K562 (cell line): ENCODE measurements at regions not wholly inside any gene's neighbourhood (a gene's known extent, or its start where the extent isn't known, plus 50 kb on each side); places are given as distances from the start of the nearest gene placed in this dataset.

Source experiments
- ATAC-seq: fragments of 200-7000 bp; cut with Tn5 transposase; 3 replicates; pipeline ENCODE4 v1.9.1; 2020; ENCODE audit warnings: moderate library complexity
- BruUV-seq: library from RNA; stranded (reverse); fragments of 400-500 nt; replicated peaks from 2 replicates; lab custom pipeline; 2021; lab: Mats Ljungman, UMichigan
- CTCF ChIA-PET: fragments of 300-600 bp; formaldehyde crosslinking; extraction: SDS; loops from one replicate; lab custom pipeline; 2021; ENCODE audit warnings: low intra/inter-chr PET ratio; lab: Yijun Ruan, JAX
- POLR2A ChIA-PET: fragments of 300-600, 350-650 bp; sonication (Branson Sonifier 250); formaldehyde crosslinking; extraction: SDS; loops from one replicate; lab custom pipeline; 2021; ENCODE audit warnings: antibody characterized with exemption, inconsistent platforms; lab: Yijun Ruan, JAX
- DNase-seq, 4 experiments: peaks; one replicate each; pipeline versions ENCODE4 v3.0.0 to v3.0.0-alpha.2; 2011 to 2018; ENCODE audit warnings: low spot score in 3 of 4, mixed read lengths in 3 of 4; ENCODE audit errors: extremely low read depth in 1 of 4
- FAIRE-seq: peaks from 2 replicates; lab custom pipeline; 2011; peaks lifted over from hg19 to GRCh38; lab: Jason Lieb, UNC
- H2AFZ ChIP-seq: 2 replicates; pipeline ENCODE4 v1.6.0; 2011; ENCODE audit warnings: low read depth, low read length, control low read depth, inconsistent platforms
- H3K27ac ChIP-seq: fragments of 200-600 bp; 3 replicates; pipeline ENCODE4 v1.8.0; 2011; ENCODE audit warnings: low read depth, mild to moderate bottlenecking, control low read depth, inconsistent platforms, low read length, moderate library complexity, mixed read lengths; ENCODE audit errors: extremely low read depth
- H3K27me3 ChIP-seq, 2 experiments: fragments of 300-600 bp in 1 of 2; 2 replicates in 1 of 2; 3 replicates in 1 of 2; pipeline versions ENCODE4 v1.6.0 to v1.8.0; 2011; ENCODE audit warnings: inconsistent platforms in 2 of 2, low read length in 2 of 2, mild to moderate bottlenecking in 1 of 2, mixed read lengths in 1 of 2, moderate library complexity in 1 of 2; ENCODE audit not compliant: control insufficient read depth in 2 of 2, insufficient read depth in 2 of 2
- H3K36me3 ChIP-seq: fragments of 300-600 bp; 3 replicates; pipeline ENCODE4 v1.8.0; 2011; ENCODE audit warnings: mild to moderate bottlenecking, low read length, inconsistent platforms; ENCODE audit not compliant: control insufficient read depth, insufficient read depth
- H3K4me1 ChIP-seq, 2 experiments: fragments of 200-600 bp in 1 of 2; replicated peaks in 1 of 2; 2 replicates in 1 of 2; 3 replicates in 1 of 2; pipeline versions ENCODE4 v1.5.1 to v1.8.0; 2011; ENCODE audit warnings: inconsistent platforms in 2 of 2, low read length in 2 of 2, mild to moderate bottlenecking in 1 of 2, mixed read lengths in 1 of 2, moderate library complexity in 1 of 2; ENCODE audit not compliant: control insufficient read depth in 2 of 2, insufficient read depth in 2 of 2
- H3K4me2 ChIP-seq: 2 replicates; pipeline ENCODE4 v1.6.1; 2011; ENCODE audit warnings: low read length, control low read depth, inconsistent platforms, mixed read lengths; ENCODE audit not compliant: insufficient read depth
- H3K4me3 ChIP-seq: fragments of 200-600 bp; sonication (generic), shearing (Covaris generic); 2 replicates; pipeline ENCODE4 v1.5.1; 2016; ENCODE audit warnings: control low read depth, inconsistent platforms
- H3K79me2 ChIP-seq: fragments of 200-600 bp; 3 replicates; pipeline ENCODE4 v1.8.0; 2011; ENCODE audit warnings: low read length, inconsistent platforms; ENCODE audit not compliant: control insufficient read depth, insufficient read depth
- H3K9ac ChIP-seq, 2 experiments: 2 replicates each; pipeline versions ENCODE4 v1.6.0 to v1.6.1; 2011; ENCODE audit warnings: low read depth in 2 of 2, low read length in 2 of 2, control low read depth in 1 of 2, inconsistent platforms in 1 of 2, mild to moderate bottlenecking in 1 of 2, mixed read lengths in 1 of 2; ENCODE audit not compliant: insufficient read depth in 1 of 2
- H3K9me1 ChIP-seq: one replicate; pipeline ENCODE4 v1.6.0; 2011; ENCODE audit warnings: inconsistent platforms, mild to moderate bottlenecking, low read length, moderate library complexity; ENCODE audit not compliant: control insufficient read depth, insufficient read depth
- H3K9me3 ChIP-seq: replicated peaks from 2 replicates; pipeline ENCODE4 v1.5.1; 2011; ENCODE audit warnings: low read depth, low read length, inconsistent platforms; ENCODE audit not compliant: control insufficient read depth, insufficient read depth
- H4K20me1 ChIP-seq: replicated peaks from 2 replicates; pipeline ENCODE4 v1.6.1; 2011; ENCODE audit warnings: low read length, inconsistent platforms, mixed read lengths; ENCODE audit not compliant: control insufficient read depth, insufficient read depth
- CEBPB ChIP-seq: fragments of 450-650 bp; IDR thresholded peaks from 2 replicates; pipeline ENCODE4 v1.6.1; 2016; ENCODE audit warnings: missing genetic modification characterization, missing compliant biosample characterization
- CHD1 ChIP-seq: fragments of 200-600 bp; sonication (generic); IDR thresholded peaks from one replicate; pipeline ENCODE4 v1.6.1; 2012; ENCODE audit warnings: mild to moderate bottlenecking, moderate library complexity, low read length, inconsistent platforms
- FUS ChIP-seq: fragments of 200-400 bp; formaldehyde crosslinking; optimal IDR thresholded peaks from 2 replicates; pipeline ENCODE3; 2017; ENCODE audit warnings: low read depth, low read length
- MIER1 ChIP-seq: fragments of 450-650 bp; IDR thresholded peaks from 2 replicates; pipeline ENCODE4 v1.6.1; 2016; ENCODE audit warnings: antibody characterized with exemption, mild to moderate bottlenecking, low read depth
- MXI1 ChIP-seq: IDR thresholded peaks from 2 replicates; pipeline ENCODE4 v1.6.1; 2011; ENCODE audit warnings: low read depth, mild to moderate bottlenecking, improper control_type of control experiment, low read length
- NFATC3 ChIP-seq: fragments of 450-650 bp; IDR thresholded peaks from 2 replicates; pipeline ENCODE4 v1.6.1; 2017; ENCODE audit warnings: mild to moderate bottlenecking
- TAL1 ChIP-seq: fragments of 450-650 bp; IDR thresholded peaks from 2 replicates; pipeline ENCODE4 v1.6.1; 2016; ENCODE audit warnings: mild to moderate bottlenecking
- TARDBP ChIP-seq: fragments of 450-650 bp; IDR thresholded peaks from 2 replicates; pipeline ENCODE4 v1.6.1; 2016
- ZEB2 ChIP-seq: fragments of 450-650 bp; IDR thresholded peaks from 2 replicates; pipeline ENCODE4 v1.6.1; 2016
- ZKSCAN3 ChIP-seq: fragments of 250-450 bp; sonication (Bioruptor Pico); IDR thresholded peaks from 2 replicates; pipeline ENCODE4 v1.4.0; 2020
- ZNF263 ChIP-seq: sonication (generic); formaldehyde crosslinking; IDR thresholded peaks from 2 replicates; pipeline ENCODE4 v1.8.0; 2022; ENCODE audit warnings: mild to moderate bottlenecking, missing genetic modification reagents, borderline replicate concordance
- ZNF507 ChIP-seq: conservative IDR thresholded peaks from 2 replicates; pipeline ENCODE4 v1.6.1; 2017; ENCODE audit warnings: missing genetic modification characterization, missing compliant biosample characterization
- ZNF785 ChIP-seq: fragments of 250-450 bp; sonication (Bioruptor Pico); IDR thresholded peaks from 2 replicates; pipeline ENCODE4 v1.4.0; 2020; ENCODE audit warnings: mild to moderate bottlenecking
- ZZZ3 ChIP-seq: fragments of 450-650 bp; IDR thresholded peaks from 2 replicates; pipeline ENCODE4 v1.6.1; 2016; ENCODE audit warnings: antibody characterized with exemption, mild to moderate bottlenecking, moderate library complexity
- WGBS: fragments of 100-300 bp; shearing (Covaris generic); methylation state at CpG from one replicate; pipeline ENCODE4 v1.1.6; 2016; ENCODE audit warnings: low coverage, mixed read lengths; ENCODE audit not compliant: insufficient coverage; ENCODE audit errors: missing lambda C conversion rate; 5-methylcytosine and 5-hydroxymethylcytosine counted together
- in situ Hi-C: fragments of 300-500 bp; cut with MboI; formaldehyde crosslinking; loops from 4 replicates; pipeline ENCODE4 v1.15.0; 2018; ENCODE audit warnings: inconsistent platforms, mixed read lengths
- intact Hi-C: fragments of 100-400 bp; cut with micrococcal nuclease; formaldehyde crosslinking; loops from 2 replicates; pipeline ENCODE4 v1.14.2; 2022
- TF ChIP-seq, protein P1 (sequence below): fragments of 250-450 bp; sonication (Bioruptor Pico); IDR thresholded peaks from 2 replicates; pipeline ENCODE4 v1.8.0; 2022; ENCODE audit warnings: inconsistent platforms
- TF ChIP-seq, protein P2 (sequence below): sonication (generic); formaldehyde crosslinking; IDR thresholded peaks from 2 replicates; pipeline ENCODE4 v1.8.0; 2022; ENCODE audit warnings: missing genetic modification reagents, mild to moderate bottlenecking, moderate library complexity, borderline replicate concordance
- TF ChIP-seq, protein P3 (sequence below): fragments of 200-800 bp; sonication (Bioruptor generic); IDR thresholded peaks from 2 replicates; pipeline ENCODE4 v1.6.1; 2016; ENCODE audit warnings: missing genetic modification characterization, missing compliant biosample characterization
- TF ChIP-seq, protein P4 (sequence below): fragments of 250-450 bp; sonication (Bioruptor Pico); IDR thresholded peaks from 2 replicates; pipeline ENCODE4 v1.8.0; 2021; ENCODE audit warnings: mild to moderate bottlenecking, moderate library complexity

DNA sequence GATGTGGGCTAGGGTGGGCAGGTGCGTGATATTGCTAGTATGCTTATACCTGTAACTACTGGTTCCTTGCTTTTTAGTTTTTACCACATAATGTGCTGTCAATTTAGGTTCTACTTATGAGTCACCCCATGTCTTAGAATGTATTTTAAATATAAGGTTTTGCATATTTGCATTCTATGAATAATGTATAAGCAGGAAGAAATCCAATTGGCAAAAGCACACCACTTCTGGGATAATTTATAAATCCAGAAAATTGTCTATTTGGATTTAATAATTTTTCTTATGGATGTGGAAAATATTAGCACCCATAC, 421.6 kb downstream of the PCDH7 start:
- Histone ChIP-seq H3K9me1 (no peaks in the 10 kb centered on the region), H3K36me3 (no peaks in the 10 kb centered on the region), H3K27me3 (no peaks in the 10 kb centered on the region), H3K4me3 (no peak overlapping the region), H3K27ac (no peak overlapping the region), H2AFZ (no peak overlapping the region), H3K9ac (no peak overlapping the region), H3K9me3 (no peaks in the 10 kb centered on the region), H4K20me1 (no peaks in the 10 kb centered on the region), H3K4me1 (no peaks in the 10 kb centered on the region), H3K79me2 (no peaks in the 10 kb centered on the region), H3K4me2 (no peak overlapping the region)
- 0% methylated on average over 1 of the region's 1 CpG for WGBS
- intact Hi-C loops (no loop called here), in situ Hi-C loops (no loop called here)
- BruUV-seq, result no TSS peak
- CTCF ChIA-PET, result no interaction called here
- ATAC-seq, result no peak
- FAIRE-seq, result no peak
- no peak for DNase-seq
- POLR2A ChIA-PET, result no interaction called here
- TF ChIP-seq ZNF507, result no peak
- TF ChIP-seq, protein P1, sequence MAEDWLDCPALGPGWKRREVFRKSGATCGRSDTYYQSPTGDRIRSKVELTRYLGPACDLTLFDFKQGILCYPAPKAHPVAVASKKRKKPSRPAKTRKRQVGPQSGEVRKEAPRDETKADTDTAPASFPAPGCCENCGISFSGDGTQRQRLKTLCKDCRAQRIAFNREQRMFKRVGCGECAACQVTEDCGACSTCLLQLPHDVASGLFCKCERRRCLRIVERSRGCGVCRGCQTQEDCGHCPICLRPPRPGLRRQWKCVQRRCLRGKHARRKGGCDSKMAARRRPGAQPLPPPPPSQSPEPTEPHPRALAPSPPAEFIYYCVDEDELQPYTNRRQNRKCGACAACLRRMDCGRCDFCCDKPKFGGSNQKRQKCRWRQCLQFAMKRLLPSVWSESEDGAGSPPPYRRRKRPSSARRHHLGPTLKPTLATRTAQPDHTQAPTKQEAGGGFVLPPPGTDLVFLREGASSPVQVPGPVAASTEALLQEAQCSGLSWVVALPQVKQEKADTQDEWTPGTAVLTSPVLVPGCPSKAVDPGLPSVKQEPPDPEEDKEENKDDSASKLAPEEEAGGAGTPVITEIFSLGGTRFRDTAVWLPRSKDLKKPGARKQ (CRISPR knock-in tag), result no peak
- TF ChIP-seq ZNF785, result no peak
- no peak for TF ChIP-seq TAL1
- TF ChIP-seq ZZZ3, result no peak
- no peak for TF ChIP-seq CHD1
- TF ChIP-seq, protein P2, sequence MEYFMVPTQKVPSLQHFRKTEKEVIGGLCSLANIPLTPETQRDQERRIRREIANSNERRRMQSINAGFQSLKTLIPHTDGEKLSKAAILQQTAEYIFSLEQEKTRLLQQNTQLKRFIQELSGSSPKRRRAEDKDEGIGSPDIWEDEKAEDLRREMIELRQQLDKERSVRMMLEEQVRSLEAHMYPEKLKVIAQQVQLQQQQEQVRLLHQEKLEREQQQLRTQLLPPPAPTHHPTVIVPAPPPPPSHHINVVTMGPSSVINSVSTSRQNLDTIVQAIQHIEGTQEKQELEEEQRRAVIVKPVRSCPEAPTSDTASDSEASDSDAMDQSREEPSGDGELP (CRISPR knock-in tag), result no peak
- no peak for TF ChIP-seq ZEB2
- no peak for TF ChIP-seq MIER1
- TF ChIP-seq, protein P3, sequence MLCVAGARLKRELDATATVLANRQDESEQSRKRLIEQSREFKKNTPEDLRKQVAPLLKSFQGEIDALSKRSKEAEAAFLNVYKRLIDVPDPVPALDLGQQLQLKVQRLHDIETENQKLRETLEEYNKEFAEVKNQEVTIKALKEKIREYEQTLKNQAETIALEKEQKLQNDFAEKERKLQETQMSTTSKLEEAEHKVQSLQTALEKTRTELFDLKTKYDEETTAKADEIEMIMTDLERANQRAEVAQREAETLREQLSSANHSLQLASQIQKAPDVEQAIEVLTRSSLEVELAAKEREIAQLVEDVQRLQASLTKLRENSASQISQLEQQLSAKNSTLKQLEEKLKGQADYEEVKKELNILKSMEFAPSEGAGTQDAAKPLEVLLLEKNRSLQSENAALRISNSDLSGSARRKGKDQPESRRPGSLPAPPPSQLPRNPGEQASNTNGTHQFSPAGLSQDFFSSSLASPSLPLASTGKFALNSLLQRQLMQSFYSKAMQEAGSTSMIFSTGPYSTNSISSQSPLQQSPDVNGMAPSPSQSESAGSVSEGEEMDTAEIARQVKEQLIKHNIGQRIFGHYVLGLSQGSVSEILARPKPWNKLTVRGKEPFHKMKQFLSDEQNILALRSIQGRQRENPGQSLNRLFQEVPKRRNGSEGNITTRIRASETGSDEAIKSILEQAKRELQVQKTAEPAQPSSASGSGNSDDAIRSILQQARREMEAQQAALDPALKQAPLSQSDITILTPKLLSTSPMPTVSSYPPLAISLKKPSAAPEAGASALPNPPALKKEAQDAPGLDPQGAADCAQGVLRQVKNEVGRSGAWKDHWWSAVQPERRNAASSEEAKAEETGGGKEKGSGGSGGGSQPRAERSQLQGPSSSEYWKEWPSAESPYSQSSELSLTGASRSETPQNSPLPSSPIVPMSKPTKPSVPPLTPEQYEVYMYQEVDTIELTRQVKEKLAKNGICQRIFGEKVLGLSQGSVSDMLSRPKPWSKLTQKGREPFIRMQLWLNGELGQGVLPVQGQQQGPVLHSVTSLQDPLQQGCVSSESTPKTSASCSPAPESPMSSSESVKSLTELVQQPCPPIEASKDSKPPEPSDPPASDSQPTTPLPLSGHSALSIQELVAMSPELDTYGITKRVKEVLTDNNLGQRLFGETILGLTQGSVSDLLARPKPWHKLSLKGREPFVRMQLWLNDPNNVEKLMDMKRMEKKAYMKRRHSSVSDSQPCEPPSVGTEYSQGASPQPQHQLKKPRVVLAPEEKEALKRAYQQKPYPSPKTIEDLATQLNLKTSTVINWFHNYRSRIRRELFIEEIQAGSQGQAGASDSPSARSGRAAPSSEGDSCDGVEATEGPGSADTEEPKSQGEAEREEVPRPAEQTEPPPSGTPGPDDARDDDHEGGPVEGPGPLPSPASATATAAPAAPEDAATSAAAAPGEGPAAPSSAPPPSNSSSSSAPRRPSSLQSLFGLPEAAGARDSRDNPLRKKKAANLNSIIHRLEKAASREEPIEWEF, result no peak
- no peak for TF ChIP-seq ZKSCAN3 (CRISPR knock-in tag)
- TF ChIP-seq MXI1, result no peak
- TF ChIP-seq, protein P4, sequence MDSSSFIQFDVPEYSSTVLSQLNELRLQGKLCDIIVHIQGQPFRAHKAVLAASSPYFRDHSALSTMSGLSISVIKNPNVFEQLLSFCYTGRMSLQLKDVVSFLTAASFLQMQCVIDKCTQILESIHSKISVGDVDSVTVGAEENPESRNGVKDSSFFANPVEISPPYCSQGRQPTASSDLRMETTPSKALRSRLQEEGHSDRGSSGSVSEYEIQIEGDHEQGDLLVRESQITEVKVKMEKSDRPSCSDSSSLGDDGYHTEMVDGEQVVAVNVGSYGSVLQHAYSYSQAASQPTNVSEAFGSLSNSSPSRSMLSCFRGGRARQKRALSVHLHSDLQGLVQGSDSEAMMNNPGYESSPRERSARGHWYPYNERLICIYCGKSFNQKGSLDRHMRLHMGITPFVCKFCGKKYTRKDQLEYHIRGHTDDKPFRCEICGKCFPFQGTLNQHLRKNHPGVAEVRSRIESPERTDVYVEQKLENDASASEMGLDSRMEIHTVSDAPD, result no peak
- TF ChIP-seq TARDBP, result no peak
- no peak for TF ChIP-seq CEBPB
- no peak for TF ChIP-seq NFATC3
- no peak for TF ChIP-seq ZNF263 (CRISPR knock-in tag)
- TF ChIP-seq FUS, result no peak
